ENCODE measurements at regions not wholly inside any gene's neighbourhood (a gene's known extent, or its start where the extent isn't known, plus 50 kb on each side); places are given as distances from the start of the nearest gene placed in this dataset.

GRCh38 chr1:79912813-79913212 is 906.3 kb upstream of the ADGRL4 start:
- Mint-ChIP-seq H3K27me3 (no peaks in the 10 kb centered on the region), H3K9me3 (ENCODE audit: low read depth) (peaks cover 12% of the 10 kb centered on the region), H3K36me3 (ENCODE audit: insufficient read depth) (no peaks in the 10 kb centered on the region), H3K27ac (no peak overlapping the region), H3K4me1 (ENCODE audit: low read depth) (no peaks in the 10 kb centered on the region), H3K4me3 (ENCODE audit: low read depth) (no peak overlapping the region)
- TF ChIP-seq CTCF (IDR thresholded peaks at IDR 0.05; ENCODE audit: unreplicated experiment): no peak
- DNase-seq (ENCODE audit: low spot score, unreplicated experiment): no peak

GRCh38 chr1:79903321-79903720 is 896.8 kb upstream of the ADGRL4 start:
- DNase-seq (ENCODE audit: low spot score, unreplicated experiment): no peak
- Mint-ChIP-seq H3K27ac (no peak overlapping the region), H3K4me1 (ENCODE audit: low read depth) (no peaks in the 10 kb centered on the region), H3K4me3 (ENCODE audit: low read depth) (no peak overlapping the region), H3K9me3 (ENCODE audit: low read depth) (peaks cover 17% of the 10 kb centered on the region), H3K27me3 (no peaks in the 10 kb centered on the region), H3K36me3 (ENCODE audit: insufficient read depth) (no peaks in the 10 kb centered on the region)
- no peak for TF ChIP-seq CTCF (IDR thresholded peaks at IDR 0.05; ENCODE audit: unreplicated experiment)

GRCh38 chr1:79902418-79902817 is 895.9 kb upstream of the ADGRL4 start:
- no peaks in the 10 kb centered on the region for H3K27me3 Mint-ChIP-seq
- no peaks in the 10 kb centered on the region for H3K36me3 Mint-ChIP-seq (ENCODE audit: insufficient read depth)
- no peak overlapping the region for H3K27ac Mint-ChIP-seq
- H3K4me1 Mint-ChIP-seq (ENCODE audit: low read depth): no peaks in the 10 kb centered on the region
- no peak overlapping the region for H3K4me3 Mint-ChIP-seq (ENCODE audit: low read depth)
- peaks cover 17% of the 10 kb centered on the region for H3K9me3 Mint-ChIP-seq (ENCODE audit: low read depth)
- no peak for DNase-seq (ENCODE audit: low spot score, unreplicated experiment)
- no peak for TF ChIP-seq CTCF (IDR thresholded peaks at IDR 0.05; ENCODE audit: unreplicated experiment)

GRCh38 chr1:79899914-79900313 is 893.4 kb upstream of the ADGRL4 start:
- H3K4me1 Mint-ChIP-seq (ENCODE audit: low read depth): no peaks in the 10 kb centered on the region
- TF ChIP-seq CTCF (IDR thresholded peaks at IDR 0.05; ENCODE audit: unreplicated experiment): no peak
- DNase-seq (ENCODE audit: low spot score, unreplicated experiment): no peak
- H3K9me3 Mint-ChIP-seq (ENCODE audit: low read depth): peaks cover 5% of the 10 kb centered on the region
- no peak overlapping the region for H3K4me3 Mint-ChIP-seq (ENCODE audit: low read depth)
- no peaks in the 10 kb centered on the region for H3K36me3 Mint-ChIP-seq (ENCODE audit: insufficient read depth)
- no peak overlapping the region for H3K27ac Mint-ChIP-seq
- no peaks in the 10 kb centered on the region for H3K27me3 Mint-ChIP-seq

GRCh38 chr1:79896140-79896539 is 889.6 kb upstream of the ADGRL4 start:
- no peaks in the 10 kb centered on the region for H3K36me3 Mint-ChIP-seq (ENCODE audit: insufficient read depth)
- H3K4me3 Mint-ChIP-seq (ENCODE audit: low read depth): no peak overlapping the region
- no peaks in the 10 kb centered on the region for H3K27me3 Mint-ChIP-seq
- H3K9me3 Mint-ChIP-seq (ENCODE audit: low read depth): peaks cover 8% of the 10 kb centered on the region
- TF ChIP-seq CTCF (IDR thresholded peaks at IDR 0.05; ENCODE audit: unreplicated experiment): no peak
- no peak for DNase-seq (ENCODE audit: low spot score, unreplicated experiment)
- H3K27ac Mint-ChIP-seq: no peak overlapping the region
- no peaks in the 10 kb centered on the region for H3K4me1 Mint-ChIP-seq (ENCODE audit: low read depth)
